ENCODE measurements at regions not wholly inside any gene's neighbourhood (a gene's known extent, or its start where the extent isn't known, plus 50 kb on each side); places are given as distances from the start of the nearest gene placed in this dataset.

- H3K27me3 ChIP-seq (ENCODE audit: control insufficient read depth, insufficient read depth, low read length), result no peaks in the 10 kb centered on the region
- H3K36me3 ChIP-seq (ENCODE audit: control insufficient read depth, low read depth, low read length), result no peaks in the 10 kb centered on the region
- no peaks in the 10 kb centered on the region for H3K4me1 ChIP-seq (ENCODE audit: control insufficient read depth, low read depth, low read length)
- no peak overlapping the region for H3K27ac ChIP-seq (ENCODE audit: low read length)
- no peak overlapping the region for H3K4me3 ChIP-seq (ENCODE audit: low read length)
- H3K9ac ChIP-seq (ENCODE audit: low read length), result no peak overlapping the region
- H3K9me3 ChIP-seq (ENCODE audit: control insufficient read depth, low read depth, low read length), result no peaks in the 10 kb centered on the region
These were observed 1483.7 kb downstream of the PCDH9 start for GRCh38 chr13:65746406-65746921.

GRCh38 chr13:65744836-65745235, 1485.3 kb downstream of the PCDH9 start:
- H3K4me3 ChIP-seq (ENCODE audit: low read length), result no peak overlapping the region
- no peaks in the 10 kb centered on the region for H3K4me1 ChIP-seq (ENCODE audit: control insufficient read depth, low read depth, low read length)
- no peaks in the 10 kb centered on the region for H3K9me3 ChIP-seq (ENCODE audit: control insufficient read depth, low read depth, low read length)
- no peaks in the 10 kb centered on the region for H3K27me3 ChIP-seq (ENCODE audit: control insufficient read depth, insufficient read depth, low read length)
- no peaks in the 10 kb centered on the region for H3K36me3 ChIP-seq (ENCODE audit: control insufficient read depth, low read depth, low read length)
- no peak overlapping the region for H3K9ac ChIP-seq (ENCODE audit: low read length)
- no peak overlapping the region for H3K27ac ChIP-seq (ENCODE audit: low read length)

GRCh38 chr13:65733110-65733509, 1497.0 kb downstream of the PCDH9 start:
- Histone ChIP-seq H3K9ac (ENCODE audit: low read length) (no peak overlapping the region), H3K27ac (ENCODE audit: low read length) (no peak overlapping the region), H3K36me3 (ENCODE audit: control insufficient read depth, low read depth, low read length) (no peaks in the 10 kb centered on the region), H3K9me3 (ENCODE audit: control insufficient read depth, low read depth, low read length) (peaks cover 6% of the 10 kb centered on the region), H3K4me3 (ENCODE audit: low read length) (no peak overlapping the region), H3K4me1 (ENCODE audit: control insufficient read depth, low read depth, low read length) (no peaks in the 10 kb centered on the region), H3K27me3 (ENCODE audit: control insufficient read depth, insufficient read depth, low read length) (no peaks in the 10 kb centered on the region)

GRCh38 chr13:65727070-65727469, 1503.1 kb downstream of the PCDH9 start:
- Histone ChIP-seq H3K4me1 (ENCODE audit: control insufficient read depth, low read depth, low read length) (no peaks in the 10 kb centered on the region), H3K27ac (ENCODE audit: low read length) (no peak overlapping the region), H3K36me3 (ENCODE audit: control insufficient read depth, low read depth, low read length) (no peaks in the 10 kb centered on the region), H3K9ac (ENCODE audit: low read length) (no peak overlapping the region), H3K4me3 (ENCODE audit: low read length) (no peak overlapping the region), H3K27me3 (ENCODE audit: control insufficient read depth, insufficient read depth, low read length) (no peaks in the 10 kb centered on the region), H3K9me3 (ENCODE audit: control insufficient read depth, low read depth, low read length) (no peaks in the 10 kb centered on the region)

- Histone ChIP-seq H3K9ac (ENCODE audit: low read length) (no peak overlapping the region), H3K4me1 (ENCODE audit: control insufficient read depth, low read depth, low read length) (no peaks in the 10 kb centered on the region), H3K4me3 (ENCODE audit: low read length) (no peak overlapping the region), H3K27ac (ENCODE audit: low read length) (no peak overlapping the region), H3K27me3 (ENCODE audit: control insufficient read depth, insufficient read depth, low read length) (no peaks in the 10 kb centered on the region), H3K9me3 (ENCODE audit: control insufficient read depth, low read depth, low read length) (no peaks in the 10 kb centered on the region), H3K36me3 (ENCODE audit: control insufficient read depth, low read depth, low read length) (no peaks in the 10 kb centered on the region)
These were observed 1505.1 kb downstream of the PCDH9 start for GRCh38 chr13:65725006-65725405.

- no peak overlapping the region for H3K27ac ChIP-seq (ENCODE audit: low read length)
- H3K27me3 ChIP-seq (ENCODE audit: control insufficient read depth, insufficient read depth, low read length), result no peaks in the 10 kb centered on the region
- H3K4me3 ChIP-seq (ENCODE audit: low read length), result no peak overlapping the region
- no peaks in the 10 kb centered on the region for H3K4me1 ChIP-seq (ENCODE audit: control insufficient read depth, low read depth, low read length)
- H3K9me3 ChIP-seq (ENCODE audit: control insufficient read depth, low read depth, low read length), result no peaks in the 10 kb centered on the region
- H3K36me3 ChIP-seq (ENCODE audit: control insufficient read depth, low read depth, low read length), result no peaks in the 10 kb centered on the region
- no peak overlapping the region for H3K9ac ChIP-seq (ENCODE audit: low read length)
These were observed 1505.9 kb downstream of the PCDH9 start for GRCh38 chr13:65724226-65724625.

- H3K4me1 ChIP-seq (ENCODE audit: control insufficient read depth, low read depth, low read length), result no peaks in the 10 kb centered on the region
- no peaks in the 10 kb centered on the region for H3K36me3 ChIP-seq (ENCODE audit: control insufficient read depth, low read depth, low read length)
- no peak overlapping the region for H3K4me3 ChIP-seq (ENCODE audit: low read length)
These were observed 1507.6 kb downstream of the PCDH9 start for GRCh38 chr13:65722506-65722905.

GRCh38 chr13:65719831-65720230, 1510.3 kb downstream of the PCDH9 start:
- no peaks in the 10 kb centered on the region for H3K27me3 ChIP-seq (ENCODE audit: control insufficient read depth, insufficient read depth, low read length)
- H3K27ac ChIP-seq (ENCODE audit: low read length), result no peak overlapping the region
- no peak overlapping the region for H3K4me3 ChIP-seq (ENCODE audit: low read length)
- no peak overlapping the region for H3K9ac ChIP-seq (ENCODE audit: low read length)
- no peaks in the 10 kb centered on the region for H3K9me3 ChIP-seq (ENCODE audit: control insufficient read depth, low read depth, low read length)
- no peaks in the 10 kb centered on the region for H3K4me1 ChIP-seq (ENCODE audit: control insufficient read depth, low read depth, low read length)
- H3K36me3 ChIP-seq (ENCODE audit: control insufficient read depth, low read depth, low read length), result no peaks in the 10 kb centered on the region

More at GRCh38 chr13:65722506-65722905, 1507.6 kb downstream of the PCDH9 start:
- Histone ChIP-seq H3K9ac (ENCODE audit: low read length) (no peak overlapping the region), H3K27ac (ENCODE audit: low read length) (no peak overlapping the region), H3K27me3 (ENCODE audit: control insufficient read depth, insufficient read depth, low read length) (no peaks in the 10 kb centered on the region), H3K9me3 (ENCODE audit: control insufficient read depth, low read depth, low read length) (no peaks in the 10 kb centered on the region)

GRCh38 chr13:65710514-65710913, 1519.6 kb downstream of the PCDH9 start:
- H3K9ac ChIP-seq (ENCODE audit: low read length), result no peak overlapping the region
- no peaks in the 10 kb centered on the region for H3K4me1 ChIP-seq (ENCODE audit: control insufficient read depth, low read depth, low read length)
- H3K4me3 ChIP-seq (ENCODE audit: low read length), result no peak overlapping the region
- H3K27me3 ChIP-seq (ENCODE audit: control insufficient read depth, insufficient read depth, low read length), result no peaks in the 10 kb centered on the region
- H3K27ac ChIP-seq (ENCODE audit: low read length), result no peak overlapping the region
- H3K9me3 ChIP-seq (ENCODE audit: control insufficient read depth, low read depth, low read length), result no peaks in the 10 kb centered on the region
- H3K36me3 ChIP-seq (ENCODE audit: control insufficient read depth, low read depth, low read length), result no peaks in the 10 kb centered on the region

GRCh38 chr13:65697843-65698242, 1532.3 kb downstream of the PCDH9 start:
- no peak overlapping the region for H3K27ac ChIP-seq (ENCODE audit: low read length)
- H3K27me3 ChIP-seq (ENCODE audit: control insufficient read depth, insufficient read depth, low read length), result no peaks in the 10 kb centered on the region
- no peaks in the 10 kb centered on the region for H3K36me3 ChIP-seq (ENCODE audit: control insufficient read depth, low read depth, low read length)
- H3K9ac ChIP-seq (ENCODE audit: low read length), result no peak overlapping the region
- H3K4me1 ChIP-seq (ENCODE audit: control insufficient read depth, low read depth, low read length), result no peaks in the 10 kb centered on the region
- no peaks in the 10 kb centered on the region for H3K9me3 ChIP-seq (ENCODE audit: control insufficient read depth, low read depth, low read length)
- H3K4me3 ChIP-seq (ENCODE audit: low read length), result no peak overlapping the region

GRCh38 chr13:65679240-65679639, 1550.9 kb downstream of the PCDH9 start:
- H3K27me3 ChIP-seq (ENCODE audit: control insufficient read depth, insufficient read depth, low read length), result no peaks in the 10 kb centered on the region
- H3K4me1 ChIP-seq (ENCODE audit: control insufficient read depth, low read depth, low read length), result peaks cover 4% of the 10 kb centered on the region
- no peak overlapping the region for H3K4me3 ChIP-seq (ENCODE audit: low read length)
- H3K36me3 ChIP-seq (ENCODE audit: control insufficient read depth, low read depth, low read length), result no peaks in the 10 kb centered on the region
- no peak overlapping the region for H3K9ac ChIP-seq (ENCODE audit: low read length)
- no peaks in the 10 kb centered on the region for H3K9me3 ChIP-seq (ENCODE audit: control insufficient read depth, low read depth, low read length)
- no peak overlapping the region for H3K27ac ChIP-seq (ENCODE audit: low read length)

GRCh38 chr13:65677906-65678305, 1552.2 kb downstream of the PCDH9 start:
- peaks cover 4% of the 10 kb centered on the region for H3K4me1 ChIP-seq (ENCODE audit: control insufficient read depth, low read depth, low read length)
- no peaks in the 10 kb centered on the region for H3K9me3 ChIP-seq (ENCODE audit: control insufficient read depth, low read depth, low read length)
- no peaks in the 10 kb centered on the region for H3K36me3 ChIP-seq (ENCODE audit: control insufficient read depth, low read depth, low read length)
- H3K27ac ChIP-seq (ENCODE audit: low read length), result no peak overlapping the region
- no peak overlapping the region for H3K4me3 ChIP-seq (ENCODE audit: low read length)
- no peaks in the 10 kb centered on the region for H3K27me3 ChIP-seq (ENCODE audit: control insufficient read depth, insufficient read depth, low read length)
- no peak overlapping the region for H3K9ac ChIP-seq (ENCODE audit: low read length)
